NCI-H1092 treated with DMSO at 0.1 percent for 48 hours (cell line): ENCODE measurements at regions not wholly inside any gene's neighbourhood (a gene's known extent, or its start where the extent isn't known, plus 50 kb on each side); places are given as distances from the start of the nearest gene placed in this dataset.
"Not testable (repeated sequence)": the region's sequence is repeated elsewhere in the genome, so short reads cannot be mapped to it uniquely, and the experiment has no call there.

Experiments
- DNase-seq: peaks from one replicate; lab custom pipeline; 2025; lab: John Stamatoyannopoulos, UW

- no peak for DNase-seq
These were observed 52.9 kb upstream of the IMP4 start for GRCh38 chr2:130289780-130290179.

DNA sequence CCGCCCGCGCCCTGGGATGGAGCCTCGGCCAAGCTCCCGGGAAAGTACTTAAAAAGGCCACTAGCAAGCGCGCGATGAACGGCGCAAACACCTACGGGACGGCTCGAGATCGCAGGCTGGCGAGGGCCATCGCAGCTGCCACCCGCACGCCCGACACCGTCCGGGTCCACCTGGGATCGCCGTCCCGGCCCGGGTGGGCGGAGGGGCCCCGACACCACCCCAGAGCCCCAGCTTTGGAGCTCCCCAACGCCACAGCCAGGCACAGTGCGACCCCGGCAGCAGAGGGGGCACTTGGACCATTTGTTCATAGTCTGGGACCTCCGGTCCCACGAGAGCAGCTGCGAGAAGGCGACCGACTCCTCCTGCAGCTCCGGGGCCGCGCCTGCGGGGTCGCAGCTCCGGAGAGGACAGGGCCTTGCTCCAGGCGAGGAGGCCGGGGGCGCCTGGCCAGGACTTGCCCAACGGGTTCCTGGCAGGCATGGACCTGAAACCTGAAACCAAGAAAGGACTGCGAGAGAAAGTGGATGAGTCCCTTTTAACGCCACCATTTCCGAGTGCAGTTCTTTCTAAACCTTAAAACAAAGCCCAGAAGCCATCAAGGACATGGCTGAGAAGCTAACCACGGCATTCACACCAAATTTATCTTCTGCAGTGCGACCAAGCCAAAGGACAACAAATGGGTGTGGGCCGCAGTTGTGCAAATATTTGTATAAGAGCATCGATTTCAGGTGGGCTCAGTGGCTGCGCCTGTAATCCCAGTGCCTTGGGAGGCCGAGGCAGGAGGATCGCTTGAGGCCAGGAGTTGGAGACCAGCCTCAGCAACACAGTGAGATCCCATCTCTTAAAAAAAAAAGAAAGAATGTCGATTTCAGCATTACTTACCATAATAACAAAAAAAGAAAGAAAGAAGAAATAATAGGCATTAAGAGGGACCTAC, 54.0 kb upstream of the IMP4 start:
- DNase-seq, result no peak

GRCh38 chr2:130287656-130288026, 55.1 kb upstream of the IMP4 start:
- no peak for DNase-seq

GRCh38 chr2:130286983-130287655, 55.6 kb upstream of the IMP4 start:
- DNase-seq, result no peak

DNA sequence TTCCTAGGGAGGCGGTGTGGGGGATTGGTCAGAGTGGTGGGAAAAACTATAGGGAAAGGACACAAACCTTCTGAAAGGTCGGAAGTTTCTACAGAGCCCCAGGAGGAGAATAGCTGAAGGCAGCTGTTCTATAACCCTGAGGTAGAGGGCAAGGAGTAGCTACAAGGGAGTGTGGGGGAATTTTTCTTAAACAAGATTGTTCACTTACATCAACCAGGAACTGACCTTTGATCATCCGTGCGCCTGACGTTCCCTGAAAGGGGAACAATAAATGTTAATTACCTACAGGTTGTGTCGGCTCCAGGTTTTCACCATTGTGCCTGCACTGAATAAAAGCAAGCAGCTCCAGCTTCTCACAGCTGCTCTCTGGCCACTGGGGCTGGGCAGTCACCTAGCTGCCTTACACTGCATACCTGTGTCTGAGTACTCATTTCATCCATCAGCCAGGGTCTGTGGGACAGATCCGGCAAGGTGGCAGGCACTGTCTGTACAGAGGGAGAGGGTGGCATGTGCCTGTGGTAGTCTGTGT, 59.3 kb upstream of the IMP4 start:
- not testable (repeated sequence) for DNase-seq

DNA sequence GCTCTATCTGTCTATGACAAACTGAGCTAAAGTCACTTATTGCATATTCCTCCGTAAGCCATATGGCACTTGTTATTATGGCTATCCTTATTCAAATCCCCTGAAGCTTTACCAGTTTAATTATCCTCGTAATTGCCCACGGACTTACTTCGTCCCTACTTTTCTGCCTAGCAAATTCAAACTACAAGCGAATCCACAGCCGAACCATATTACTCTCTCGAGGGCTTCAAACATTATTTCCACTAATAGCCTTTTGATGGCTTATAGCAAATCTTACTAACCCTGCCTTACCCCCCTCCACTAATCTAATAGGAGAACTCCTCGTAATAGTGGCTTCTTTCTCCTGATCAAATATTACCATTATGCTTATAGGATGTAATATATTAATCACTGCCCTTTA, 63.1 kb upstream of the IMP4 start:
- DNase-seq, result not testable (repeated sequence)

DNA sequence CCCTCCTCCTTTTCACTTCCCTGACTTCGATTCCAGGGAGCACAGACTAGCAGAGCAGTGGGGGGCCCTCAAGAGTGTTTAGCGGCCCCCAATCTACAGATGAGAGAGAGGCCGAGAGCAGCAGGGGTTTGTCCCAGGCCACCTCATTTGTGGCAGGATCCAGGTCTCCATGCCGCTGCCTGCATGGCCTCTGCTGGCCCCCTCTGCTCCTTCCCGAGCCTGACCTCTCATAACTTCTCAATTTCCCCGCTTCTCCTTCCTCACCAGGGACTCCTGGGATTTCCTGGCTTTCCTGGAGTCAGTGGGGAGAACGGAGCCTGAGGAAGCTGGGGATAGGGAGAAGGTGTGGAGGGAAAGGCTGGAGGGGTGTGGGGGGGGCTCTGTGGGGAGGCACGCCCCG, 70.1 kb upstream of the TUBA3E start:
- not testable (repeated sequence) for DNase-seq

DNA sequence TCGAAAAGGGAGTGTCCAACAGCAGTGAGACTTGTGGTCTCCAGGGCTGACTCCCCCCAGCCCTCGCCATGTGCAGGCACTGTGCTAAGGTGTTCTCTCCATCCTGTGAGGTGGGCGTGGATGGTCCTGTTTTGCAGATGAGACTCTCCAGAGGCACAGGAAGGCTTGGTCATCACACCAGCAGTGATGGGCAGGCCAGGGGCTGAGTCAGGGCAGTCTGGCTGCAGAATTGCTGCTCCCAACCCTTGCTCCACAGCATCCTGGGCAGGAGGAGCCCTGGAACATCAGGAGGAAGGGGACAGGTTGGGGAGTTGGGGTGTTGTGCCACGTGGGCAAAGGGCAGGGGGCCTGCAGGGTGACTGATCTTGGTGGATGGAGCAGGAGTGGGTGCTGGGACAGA, 69.3 kb upstream of the TUBA3E start:
- not testable (repeated sequence) for DNase-seq

DNA sequence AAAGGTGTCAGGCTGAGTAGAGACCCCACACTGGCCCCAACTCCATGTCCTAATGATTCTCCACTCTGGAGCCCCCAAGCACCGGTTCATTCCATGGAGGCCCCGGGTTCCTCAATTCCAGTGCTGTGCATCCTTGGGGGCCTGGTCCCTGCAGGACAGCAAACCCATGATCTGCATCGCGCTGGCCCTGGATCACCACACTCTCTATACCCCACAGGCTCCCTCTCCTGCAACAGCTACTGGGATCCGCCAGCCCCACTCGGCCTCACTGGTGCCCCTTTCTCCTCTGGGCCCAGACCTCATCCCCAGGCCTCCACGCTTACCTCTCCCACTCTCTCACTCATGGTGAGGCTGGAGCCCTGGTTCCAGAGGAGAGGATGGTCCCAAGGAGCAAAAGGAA, 68.6 kb upstream of the TUBA3E start:
- not testable (repeated sequence) for DNase-seq

GRCh38 chr2:130265570-130266247, 67.5 kb upstream of the TUBA3E start:
- DNase-seq, result not testable (repeated sequence)

- not testable (repeated sequence) for DNase-seq
These were observed 66.7 kb upstream of the TUBA3E start for GRCh38 chr2:130264901-130265320.

DNA sequence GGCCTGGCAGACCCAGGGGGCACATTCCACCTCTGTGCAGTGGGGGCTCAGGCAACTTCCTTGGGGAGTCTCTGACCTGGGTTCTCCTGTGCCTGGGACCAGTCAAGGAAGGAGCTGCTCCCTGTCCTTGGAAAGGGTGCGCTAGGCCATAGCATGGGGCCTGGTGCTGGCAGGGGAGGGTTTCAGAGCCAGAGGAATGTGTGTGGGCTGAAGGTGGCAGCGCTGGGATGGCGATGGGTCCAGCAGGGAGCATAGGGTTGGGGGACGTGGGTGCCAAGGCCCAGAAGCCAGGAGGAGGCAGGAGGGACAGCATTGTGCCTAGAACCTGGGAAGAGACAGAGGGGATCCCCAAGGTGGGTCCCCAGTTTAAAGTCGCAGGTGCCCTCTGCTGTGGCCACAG, 66.3 kb upstream of the TUBA3E start:
- no peak for DNase-seq

- DNase-seq, result no peak
These were observed 65.8 kb upstream of the TUBA3E start for GRCh38 chr2:130264046-130264445.

- DNase-seq, result no peak
These were observed 65.4 kb upstream of the TUBA3E start for GRCh38 chr2:130263606-130264005.

- DNase-seq, result peak; percentile 3
These were observed 63.9 kb upstream of the TUBA3E start for GRCh38 chr2:130261970-130262760.

DNA sequence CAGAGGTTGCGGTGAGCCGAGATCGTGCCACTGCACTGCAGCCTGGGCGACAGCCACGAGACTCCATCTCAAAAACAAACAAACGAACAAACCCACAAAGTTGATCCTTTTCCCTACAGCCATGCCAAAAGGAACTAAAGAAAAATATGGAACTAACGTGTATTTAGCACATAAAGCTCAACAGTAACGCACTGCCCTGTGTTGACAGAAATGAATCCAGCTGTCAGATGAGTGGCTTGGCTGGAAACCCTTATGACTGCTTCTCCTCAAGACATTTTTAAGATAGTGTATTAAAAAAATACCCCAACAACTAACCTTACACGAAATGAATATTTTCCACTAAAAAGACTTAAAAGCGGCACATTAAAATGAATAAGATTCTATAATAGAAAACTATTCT, 62.9 kb upstream of the TUBA3E start:
- no peak for DNase-seq

DNA sequence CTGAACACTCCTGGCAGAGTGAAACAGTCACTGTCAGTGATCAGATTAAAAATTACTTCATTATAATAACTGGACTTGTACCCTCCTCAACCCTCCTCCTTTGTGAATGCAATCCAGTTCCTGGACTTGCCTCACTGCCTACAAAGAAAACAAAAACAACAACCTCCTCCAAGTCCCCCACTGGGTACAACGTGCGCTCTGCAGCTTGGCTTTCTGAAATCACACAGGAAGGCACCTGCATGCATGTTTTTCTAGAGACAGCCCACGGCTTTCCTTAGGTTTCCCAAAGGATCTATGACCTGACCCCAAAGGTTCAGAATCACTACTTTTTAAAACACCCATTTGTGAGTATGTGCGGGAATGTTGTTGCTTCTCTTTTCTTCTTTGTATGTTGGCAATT, 61.4 kb upstream of the TUBA3E start:
- no peak for DNase-seq

DNA sequence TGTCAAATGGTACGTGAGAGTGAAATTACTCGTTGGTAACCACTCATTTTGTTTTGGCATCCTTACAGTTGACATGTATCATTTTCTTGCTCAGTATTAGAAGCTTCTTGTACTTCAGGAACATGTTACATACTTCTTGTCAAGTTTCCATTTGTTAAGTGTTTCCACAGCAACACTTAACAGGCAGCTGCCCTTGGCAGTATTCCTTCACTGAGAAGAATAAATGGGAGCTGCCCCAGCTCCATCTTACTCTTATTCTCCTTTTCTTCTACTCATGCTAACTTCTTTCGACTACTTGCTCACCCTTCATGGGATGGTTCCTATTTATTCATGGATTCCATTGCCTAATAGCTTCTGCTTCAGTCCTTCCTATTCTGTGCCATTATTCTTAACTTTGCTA, 60.1 kb upstream of the TUBA3E start:
- DNase-seq, result no peak

GRCh38 chr2:130252880-130253645, 54.8 kb upstream of the TUBA3E start:
- DNase-seq, result no peak

DNA sequence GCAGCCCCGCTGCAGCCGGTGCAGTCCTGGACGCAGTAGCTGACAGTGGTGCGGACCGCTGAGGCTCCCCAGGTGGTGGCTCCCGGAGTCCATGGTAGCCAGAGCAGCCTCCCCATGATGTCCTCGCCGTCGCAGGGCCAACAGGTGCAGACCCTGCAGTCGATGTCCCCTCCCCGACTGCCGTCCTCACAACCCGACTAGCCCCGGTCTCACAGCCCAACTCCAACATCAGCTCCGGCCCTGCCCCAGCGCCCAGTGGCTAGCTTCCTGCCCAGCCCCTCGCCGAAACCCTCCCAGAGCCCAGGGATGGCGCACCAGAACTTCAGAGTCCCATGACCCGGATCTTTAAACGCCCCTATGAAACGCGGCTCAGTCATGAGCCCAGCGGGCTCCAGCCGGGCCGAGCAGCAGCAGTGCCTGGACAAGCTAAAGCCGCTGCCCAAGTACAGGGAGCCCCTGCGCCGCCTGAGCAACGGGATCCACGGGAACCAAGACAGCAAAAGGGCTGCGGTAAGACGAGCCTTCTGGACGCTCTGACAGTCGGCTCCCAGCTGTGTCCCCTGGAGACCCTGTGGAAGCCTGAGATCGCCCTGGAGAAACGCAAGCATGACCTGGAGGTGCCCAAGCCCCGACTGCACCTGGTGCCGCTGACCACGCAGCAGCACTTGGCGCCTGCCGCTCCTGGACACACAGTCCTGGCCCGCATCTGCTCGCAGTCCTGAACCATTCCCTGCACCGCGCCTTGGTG, 53.8 kb upstream of the TUBA3E start:
- no peak for DNase-seq
